GM13976 (cell line): ENCODE measurements at regions not wholly inside any gene's neighbourhood (a gene's known extent, or its start where the extent isn't known, plus 50 kb on each side); places are given as distances from the start of the nearest gene placed in this dataset.

ENCODE experiments used
- DNase-seq: peaks from one replicate; pipeline ENCODE4 v3.0.0; 2012; ENCODE audit warnings: low spot score
- in situ Hi-C: fragments of 300-500 bp; cut with MboI; formaldehyde crosslinking; loops from one replicate; pipeline ENCODE4 v1.12.0; 2022; ENCODE audit warnings: low sequenced_read_pairs, mixed read lengths, inconsistent platforms; ENCODE audit not compliant: unreplicated experiment
- TF ChIP-seq, protein P1 (sequence below): IDR thresholded peaks from 2 replicates; pipeline ENCODE4 v1.5.1; 2012; ENCODE audit warnings: borderline replicate concordance, mild to moderate bottlenecking; ENCODE audit not compliant: insufficient read depth; ENCODE audit errors: extremely low read depth, missing control alignments, control extremely low read depth

DNA sequence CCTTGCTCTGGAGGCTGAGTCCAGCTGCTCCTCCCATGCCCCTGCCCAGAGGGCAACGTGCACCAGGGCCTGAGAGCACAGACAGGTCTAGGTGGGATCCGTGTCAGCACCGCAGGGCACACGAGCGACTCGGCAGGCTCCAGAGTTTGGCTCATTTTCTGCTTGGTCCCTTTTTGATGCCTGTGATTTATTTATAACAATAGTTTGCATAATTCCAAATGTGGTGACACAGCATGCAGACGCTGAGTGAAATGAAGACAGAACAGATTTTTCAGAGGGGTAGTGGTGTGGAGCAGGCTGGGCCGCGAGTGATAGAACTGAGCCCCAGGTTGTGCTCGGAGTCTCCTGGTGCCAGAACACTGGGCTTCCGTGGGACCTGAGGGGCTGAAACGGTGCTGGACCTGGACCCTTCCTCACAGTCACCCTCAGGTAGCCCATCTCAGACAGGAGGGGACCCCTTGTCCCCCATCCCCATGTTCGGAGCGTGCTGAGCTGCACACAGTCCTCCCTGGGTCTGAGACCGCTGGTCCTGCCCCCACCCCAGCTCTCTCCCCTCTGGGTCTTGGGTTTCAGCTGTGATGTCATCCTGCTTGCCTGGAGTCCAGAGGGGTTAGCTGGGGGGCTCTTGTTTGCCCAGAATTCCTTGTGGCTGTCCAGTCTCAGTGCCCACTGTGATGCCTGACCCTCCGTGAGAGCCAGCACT, 95.9 kb downstream of the METRNL start:
- TF ChIP-seq, protein P1, sequence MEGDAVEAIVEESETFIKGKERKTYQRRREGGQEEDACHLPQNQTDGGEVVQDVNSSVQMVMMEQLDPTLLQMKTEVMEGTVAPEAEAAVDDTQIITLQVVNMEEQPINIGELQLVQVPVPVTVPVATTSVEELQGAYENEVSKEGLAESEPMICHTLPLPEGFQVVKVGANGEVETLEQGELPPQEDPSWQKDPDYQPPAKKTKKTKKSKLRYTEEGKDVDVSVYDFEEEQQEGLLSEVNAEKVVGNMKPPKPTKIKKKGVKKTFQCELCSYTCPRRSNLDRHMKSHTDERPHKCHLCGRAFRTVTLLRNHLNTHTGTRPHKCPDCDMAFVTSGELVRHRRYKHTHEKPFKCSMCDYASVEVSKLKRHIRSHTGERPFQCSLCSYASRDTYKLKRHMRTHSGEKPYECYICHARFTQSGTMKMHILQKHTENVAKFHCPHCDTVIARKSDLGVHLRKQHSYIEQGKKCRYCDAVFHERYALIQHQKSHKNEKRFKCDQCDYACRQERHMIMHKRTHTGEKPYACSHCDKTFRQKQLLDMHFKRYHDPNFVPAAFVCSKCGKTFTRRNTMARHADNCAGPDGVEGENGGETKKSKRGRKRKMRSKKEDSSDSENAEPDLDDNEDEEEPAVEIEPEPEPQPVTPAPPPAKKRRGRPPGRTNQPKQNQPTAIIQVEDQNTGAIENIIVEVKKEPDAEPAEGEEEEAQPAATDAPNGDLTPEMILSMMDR, result no peak
- DNase-seq, result no peak
- in situ Hi-C loops, result no loop called here

DNA sequence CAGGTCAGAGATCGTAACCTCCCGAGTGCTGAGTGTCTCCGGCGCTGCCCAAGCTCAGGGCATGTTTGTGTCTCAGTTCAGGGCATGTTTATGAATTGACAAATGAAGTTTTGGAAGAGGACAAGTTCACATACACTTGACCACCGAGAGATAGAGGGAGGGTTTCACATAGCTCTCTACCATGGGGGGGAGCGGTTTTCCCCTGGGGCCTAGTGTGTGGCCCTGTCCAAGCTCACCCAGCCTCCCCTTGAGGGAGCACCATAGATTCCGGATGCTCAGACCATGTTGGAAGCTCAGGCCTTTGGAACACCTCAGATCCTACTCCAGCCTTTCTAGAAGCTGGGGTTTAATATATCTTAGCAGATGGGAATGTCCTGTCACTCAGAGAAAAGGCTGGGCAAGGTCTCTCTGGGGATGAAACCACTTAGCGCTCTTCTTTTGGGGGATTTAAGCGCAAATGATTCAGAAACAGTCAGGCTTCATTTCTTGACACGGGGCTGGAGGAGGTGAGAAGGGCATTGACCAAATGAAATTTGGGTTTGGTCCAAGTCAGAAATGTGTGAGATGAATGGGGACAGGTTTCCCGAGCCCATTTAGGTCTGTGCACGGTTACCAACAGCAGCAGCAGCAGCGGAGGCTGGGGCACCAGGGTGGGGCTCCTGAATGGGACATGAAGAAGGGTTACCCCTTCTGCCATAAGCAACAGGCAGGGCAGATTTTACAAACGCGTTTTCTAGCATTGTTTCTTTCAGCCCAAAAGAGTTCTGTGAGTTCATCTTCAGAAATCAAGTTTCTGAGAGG, 96.6 kb downstream of the METRNL start:
- no peak for DNase-seq
- in situ Hi-C loops, result no loop called here
- TF ChIP-seq, protein P1, result no peak

DNA sequence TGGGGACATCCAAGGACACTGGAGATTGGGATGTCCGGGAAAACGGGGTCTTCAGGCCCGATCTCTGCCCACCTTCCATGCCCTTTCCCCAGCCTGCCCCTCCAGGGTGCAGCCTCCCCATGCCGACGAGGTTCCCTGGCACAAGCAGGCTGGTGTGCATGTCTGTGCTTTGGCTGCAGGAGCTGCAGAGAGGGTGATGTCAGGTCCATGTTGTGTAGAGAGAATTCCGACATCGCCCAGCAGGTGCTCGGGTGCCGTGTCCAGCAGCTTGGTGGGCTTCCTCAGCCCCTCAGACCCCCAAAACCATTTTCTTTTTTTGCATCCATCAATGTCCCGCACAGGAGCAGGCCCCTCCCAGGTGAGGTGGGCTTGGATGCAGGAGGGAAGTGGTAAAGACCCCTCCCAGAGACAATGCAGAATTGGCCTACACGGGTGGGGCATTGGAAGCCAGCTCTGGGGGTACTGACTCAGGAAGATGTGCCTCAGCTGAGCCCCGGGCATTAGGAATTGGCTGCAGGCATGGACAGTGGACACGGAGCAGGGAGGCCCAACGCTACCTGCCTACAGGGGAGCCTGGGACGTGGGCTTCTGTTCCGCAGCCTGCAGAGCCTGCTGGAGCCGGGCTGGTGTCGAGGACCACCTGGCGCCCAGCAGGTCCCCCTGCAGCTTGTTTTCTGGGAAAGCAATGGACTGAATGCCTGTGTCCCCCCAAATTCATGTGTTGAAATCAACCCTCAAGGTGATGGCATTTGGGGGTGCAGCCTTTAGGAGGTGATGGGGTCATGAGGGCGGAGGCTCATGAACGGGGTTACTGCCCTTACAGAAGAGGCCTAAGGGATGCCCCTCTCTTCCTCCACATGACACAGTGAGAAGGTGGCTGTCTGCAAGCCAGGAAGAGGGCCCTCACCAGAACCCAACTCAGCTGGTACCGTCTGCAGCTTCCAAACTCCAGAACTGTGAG, 97.5 kb downstream of the METRNL start:
- in situ Hi-C loops, result no loop called here
- TF ChIP-seq, protein P1, result no peak
- no peak for DNase-seq

DNA sequence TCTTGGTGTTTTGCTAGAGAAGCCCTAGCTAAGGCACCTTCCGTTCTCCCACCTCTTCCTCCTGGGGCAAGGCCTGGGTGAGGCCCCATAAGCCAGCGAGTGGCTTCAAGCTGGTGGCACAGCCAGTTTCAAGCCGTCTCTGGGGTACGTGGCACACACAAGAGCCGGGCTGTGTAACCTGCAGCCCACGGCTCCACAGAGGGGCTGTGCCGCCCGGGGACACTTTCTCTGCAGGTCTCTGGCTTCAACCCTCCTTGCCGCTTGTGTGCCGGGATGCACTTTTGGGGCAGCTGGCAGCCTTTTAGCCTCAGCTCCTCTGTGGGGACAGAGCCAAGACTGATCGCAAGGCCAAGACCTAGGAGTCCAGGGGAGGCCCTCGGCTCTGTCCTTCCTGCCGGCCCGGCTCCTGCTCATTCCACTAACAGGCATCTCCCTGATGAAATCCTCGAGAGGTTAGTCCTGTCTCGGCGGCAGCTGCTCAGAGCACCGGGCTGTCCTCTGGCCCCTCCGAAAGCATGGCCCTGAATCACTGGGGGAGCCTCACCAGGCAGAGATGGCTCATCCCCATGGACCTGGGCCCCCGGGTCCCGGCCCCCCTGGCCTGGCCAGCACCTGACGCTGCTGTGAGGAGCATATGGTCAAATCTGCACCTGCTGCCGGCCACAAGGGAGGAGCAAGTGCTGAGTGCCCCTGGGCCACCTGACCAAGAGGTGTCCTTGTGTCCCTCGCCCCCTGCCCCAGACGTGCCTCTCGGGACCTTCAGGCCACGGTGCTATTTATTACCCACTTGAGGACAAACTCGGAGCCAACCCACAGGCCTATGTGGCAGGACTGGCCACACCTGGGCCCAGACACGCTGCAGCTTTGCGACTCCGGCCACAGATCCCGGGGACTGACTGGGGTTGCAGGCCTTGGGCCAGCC, 98.5 kb downstream of the METRNL start:
- no peak for DNase-seq
- TF ChIP-seq, protein P1, result no peak
- in situ Hi-C loops, result no loop called here

DNA sequence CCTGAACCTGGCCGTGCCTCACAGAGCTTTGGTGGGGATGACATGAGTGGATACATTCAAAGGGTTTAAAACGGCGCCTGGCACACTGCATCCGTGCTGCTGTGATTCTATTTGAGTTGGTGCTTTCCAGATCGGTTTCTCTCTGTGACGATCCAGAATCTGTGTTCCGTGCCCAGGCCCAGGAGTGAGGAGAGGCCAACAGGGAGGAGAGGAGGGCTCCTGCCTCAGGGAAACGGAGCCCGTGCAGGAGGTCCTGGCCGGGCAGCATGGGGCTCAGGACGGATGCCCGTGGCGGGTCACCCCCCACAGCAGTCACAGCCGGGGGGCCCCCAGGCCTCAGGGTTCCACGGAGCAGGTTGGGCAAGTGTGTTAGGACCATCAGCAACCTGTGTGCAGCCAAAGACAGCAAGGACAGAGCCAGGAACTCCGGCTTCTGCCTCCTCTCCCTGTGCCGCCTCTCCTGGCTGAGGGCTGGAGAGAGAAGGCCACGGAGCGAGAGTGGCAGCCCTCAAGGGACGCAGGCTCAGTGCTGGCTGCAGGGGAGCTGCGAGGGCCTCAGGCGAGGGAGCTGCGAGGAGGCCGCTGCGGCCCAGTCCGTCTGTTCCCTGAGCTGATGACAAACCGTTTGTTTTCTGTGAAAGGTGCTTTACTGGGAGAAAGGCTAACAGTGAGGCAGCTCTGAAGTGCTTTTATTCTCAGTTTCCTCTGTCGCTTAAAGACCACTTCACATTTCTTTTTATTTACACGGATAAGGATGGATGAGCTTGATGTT, 99.3 kb downstream of the METRNL start:
- DNase-seq, result no peak
- in situ Hi-C loops, result no loop called here
- TF ChIP-seq, protein P1, result no peak
